ENCODE measurements at regions not wholly inside any gene's neighbourhood (a gene's known extent, or its start where the extent isn't known, plus 50 kb on each side); places are given as distances from the start of the nearest gene placed in this dataset.

DNA sequence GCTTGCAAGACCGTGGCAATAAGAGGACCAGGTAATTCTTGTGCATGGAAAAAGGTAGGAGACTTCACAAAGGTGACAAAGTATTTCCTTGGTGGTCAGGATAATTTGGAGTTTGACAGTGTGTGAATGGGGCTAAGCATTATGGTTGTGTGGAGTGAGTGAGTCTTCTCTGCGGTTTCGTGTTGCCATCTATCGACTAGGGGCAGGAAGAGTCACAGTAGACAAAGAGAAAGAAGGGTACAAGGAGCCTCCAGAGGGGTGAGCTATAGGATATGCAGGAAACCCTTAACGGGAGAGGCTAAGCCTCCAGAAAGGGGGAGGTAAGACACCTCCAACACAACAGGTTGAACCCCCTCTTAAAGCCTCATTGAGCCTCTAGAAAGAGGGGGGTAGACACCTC lies 64.0 kb upstream of the RANBP6 start:
- Histone ChIP-seq H4K20me1 (ENCODE audit: insufficient read depth, low read length) (no peaks in the 10 kb centered on the region), H3F3A (ENCODE audit: insufficient read depth, low read length) (0 out of 2 replicates have a peak, but pooled peaks cover 6% of the 10 kb centered on the region), H3K4me1 (ENCODE audit: insufficient read depth, low read length, severe bottlenecking) (peaks cover 5% of the 10 kb centered on the region), H3K4me3 (ENCODE audit: low read depth, low read length, poor library complexity, severe bottlenecking) (peak overlapping the region; percentile 61), H3K27me3 (ENCODE audit: insufficient read depth, low read length) (no peaks in the 10 kb centered on the region), H3K27ac (ENCODE audit: low read depth, low read length, poor library complexity, severe bottlenecking) (no peak overlapping the region), H2AFZ (ENCODE audit: low read length) (no peak overlapping the region; the same call in 1 of the 2 replicates), H3K4me2 (ENCODE audit: low read length) (peak overlapping the region; percentile 86), H3K36me3 (ENCODE audit: insufficient read depth, low read length) (no peaks in the 10 kb centered on the region), H3K9me3 (ENCODE audit: low read length) (no peaks in the 10 kb centered on the region), H3K9me2 (ENCODE audit: low read depth, low read length) (no peaks in the 10 kb centered on the region), H3K9ac (ENCODE audit: low read length) (no peak overlapping the region), H3K79me2 (ENCODE audit: insufficient read depth, low read length) (no peaks in the 10 kb centered on the region)
- no peak for TF ChIP-seq EZH2 (IDR thresholded peaks at IDR 0.05; ENCODE audit: borderline replicate concordance, low read length)
- TF ChIP-seq, protein P1, sequence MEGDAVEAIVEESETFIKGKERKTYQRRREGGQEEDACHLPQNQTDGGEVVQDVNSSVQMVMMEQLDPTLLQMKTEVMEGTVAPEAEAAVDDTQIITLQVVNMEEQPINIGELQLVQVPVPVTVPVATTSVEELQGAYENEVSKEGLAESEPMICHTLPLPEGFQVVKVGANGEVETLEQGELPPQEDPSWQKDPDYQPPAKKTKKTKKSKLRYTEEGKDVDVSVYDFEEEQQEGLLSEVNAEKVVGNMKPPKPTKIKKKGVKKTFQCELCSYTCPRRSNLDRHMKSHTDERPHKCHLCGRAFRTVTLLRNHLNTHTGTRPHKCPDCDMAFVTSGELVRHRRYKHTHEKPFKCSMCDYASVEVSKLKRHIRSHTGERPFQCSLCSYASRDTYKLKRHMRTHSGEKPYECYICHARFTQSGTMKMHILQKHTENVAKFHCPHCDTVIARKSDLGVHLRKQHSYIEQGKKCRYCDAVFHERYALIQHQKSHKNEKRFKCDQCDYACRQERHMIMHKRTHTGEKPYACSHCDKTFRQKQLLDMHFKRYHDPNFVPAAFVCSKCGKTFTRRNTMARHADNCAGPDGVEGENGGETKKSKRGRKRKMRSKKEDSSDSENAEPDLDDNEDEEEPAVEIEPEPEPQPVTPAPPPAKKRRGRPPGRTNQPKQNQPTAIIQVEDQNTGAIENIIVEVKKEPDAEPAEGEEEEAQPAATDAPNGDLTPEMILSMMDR (IDR thresholded peaks at IDR 0.05; ENCODE audit: low read length): no peak

DNA sequence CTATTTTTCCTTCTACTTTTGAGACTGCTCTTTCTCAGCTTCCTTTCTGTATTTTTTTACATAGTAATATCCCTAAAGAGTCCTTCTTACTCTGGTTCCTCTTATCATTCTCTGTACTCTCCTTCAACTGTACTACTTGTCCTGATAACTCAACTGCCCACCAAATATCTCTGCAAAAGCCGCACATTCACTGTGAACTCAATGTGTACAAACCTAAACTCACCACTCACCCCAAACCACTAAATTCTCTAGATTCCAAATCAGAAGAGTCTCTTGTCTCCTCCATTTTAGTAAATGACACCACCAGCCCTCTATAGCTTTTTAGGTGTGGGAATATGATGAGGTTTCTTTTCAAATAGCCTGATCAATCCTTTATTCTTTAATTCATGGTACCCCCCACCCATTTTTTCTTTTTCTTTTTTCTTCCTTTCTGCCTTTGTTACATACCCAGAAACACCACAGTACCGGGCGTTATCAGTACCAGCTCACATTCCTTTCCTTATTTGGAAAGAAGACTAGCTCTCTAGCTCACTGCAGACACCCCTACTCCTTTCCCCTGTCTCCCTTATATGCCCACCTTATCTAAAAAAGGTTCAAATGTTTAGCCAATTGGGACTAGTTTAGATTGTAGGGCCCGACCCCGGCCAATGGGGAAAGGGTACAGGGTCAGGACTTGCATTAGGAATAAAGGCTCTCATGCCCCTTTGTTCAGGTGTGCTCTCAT lies 63.1 kb upstream of the RANBP6 start:
- Histone ChIP-seq H3K9ac (ENCODE audit: low read length) (no peak overlapping the region), H4K20me1 (ENCODE audit: insufficient read depth, low read length) (no peaks in the 10 kb centered on the region), H3K9me3 (ENCODE audit: low read length) (no peaks in the 10 kb centered on the region), H3K27me3 (ENCODE audit: insufficient read depth, low read length) (no peaks in the 10 kb centered on the region), H3K27ac (ENCODE audit: low read depth, low read length, poor library complexity, severe bottlenecking) (no peak overlapping the region), H2AFZ (ENCODE audit: low read length) (no peak overlapping the region), H3K4me3 (ENCODE audit: low read depth, low read length, poor library complexity, severe bottlenecking) (no peak overlapping the region), H3K4me2 (ENCODE audit: low read length) (no peak overlapping the region), H3F3A (ENCODE audit: insufficient read depth, low read length) (0 out of 2 replicates have a peak, but pooled peaks cover 6% of the 10 kb centered on the region), H3K9me2 (ENCODE audit: low read depth, low read length) (no peaks in the 10 kb centered on the region), H3K79me2 (ENCODE audit: insufficient read depth, low read length) (no peaks in the 10 kb centered on the region), H3K36me3 (ENCODE audit: insufficient read depth, low read length) (no peaks in the 10 kb centered on the region), H3K4me1 (ENCODE audit: insufficient read depth, low read length, severe bottlenecking) (peaks cover 5% of the 10 kb centered on the region)
- TF ChIP-seq, protein P1 (IDR thresholded peaks at IDR 0.05; ENCODE audit: low read length): no peak
- TF ChIP-seq EZH2 (IDR thresholded peaks at IDR 0.05; ENCODE audit: borderline replicate concordance, low read length): no peak

DNA sequence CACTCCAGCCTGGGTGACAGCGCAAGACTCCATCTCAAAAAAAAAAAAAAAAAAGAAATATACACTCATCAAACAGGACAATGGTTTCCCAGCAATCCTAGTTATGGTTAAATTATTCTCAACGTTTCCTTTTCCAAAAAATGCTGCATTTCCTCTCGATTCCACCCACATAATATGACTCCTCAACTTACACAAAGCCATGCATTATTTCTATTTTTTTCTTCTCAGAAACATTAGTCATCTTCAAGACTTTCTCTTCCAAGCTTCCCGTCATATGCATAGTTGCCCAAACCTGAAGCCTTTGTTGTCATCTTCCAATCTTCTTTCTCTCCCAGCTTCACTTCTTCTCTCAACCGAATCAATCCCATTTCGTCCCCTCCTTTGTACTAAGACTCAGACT lies 61.4 kb upstream of the RANBP6 start:
- TF ChIP-seq, protein P1 (IDR thresholded peaks at IDR 0.05; ENCODE audit: low read length): no peak
- H3K36me3 ChIP-seq (ENCODE audit: insufficient read depth, low read length): no peaks in the 10 kb centered on the region
- no peak overlapping the region for H2AFZ ChIP-seq (ENCODE audit: low read length)
- H4K20me1 ChIP-seq (ENCODE audit: insufficient read depth, low read length): no peaks in the 10 kb centered on the region
- no peaks in the 10 kb centered on the region for H3K79me2 ChIP-seq (ENCODE audit: insufficient read depth, low read length)
- no peaks in the 10 kb centered on the region for H3K9me2 ChIP-seq (ENCODE audit: low read depth, low read length)
- no peak overlapping the region for H3K27ac ChIP-seq (ENCODE audit: low read depth, low read length, poor library complexity, severe bottlenecking)
- H3K4me2 ChIP-seq (ENCODE audit: low read length): no peak overlapping the region
- H3F3A ChIP-seq (ENCODE audit: insufficient read depth, low read length): 0 out of 2 replicates have a peak, but pooled peaks cover 6% of the 10 kb centered on the region
- no peaks in the 10 kb centered on the region for H3K9me3 ChIP-seq (ENCODE audit: low read length)
- no peaks in the 10 kb centered on the region for H3K27me3 ChIP-seq (ENCODE audit: insufficient read depth, low read length)
- no peak overlapping the region for H3K9ac ChIP-seq (ENCODE audit: low read length)
- no peak overlapping the region for H3K4me3 ChIP-seq (ENCODE audit: low read depth, low read length, poor library complexity, severe bottlenecking)
- H3K4me1 ChIP-seq (ENCODE audit: insufficient read depth, low read length, severe bottlenecking): peaks cover 5% of the 10 kb centered on the region
